Psoas muscle (tissue), 7 donors: ENCODE measurements at regions not wholly inside any gene's neighbourhood (a gene's known extent, or its start where the extent isn't known, plus 50 kb on each side); places are given as distances from the start of the nearest gene placed in this dataset.

Experiments
- ATAC-seq, 4 donors: fragments of 200-7000 bp; cut with Tn5 transposase; one replicate each; pipeline ENCODE4 v1.9.1; 2020; ENCODE audit warnings: moderate library complexity in 3 of 4, mild to moderate bottlenecking in 2 of 4
- DNase-seq, 2 donors: peaks; one replicate each; pipeline ENCODE4 v3.0.0-alpha.2; 2020
- H3K27ac ChIP-seq: fragments of 200-600 bp; one replicate; pipeline ENCODE4 v1.8.0; 2022
- H3K27me3 ChIP-seq, 3 donors: fragments of 200-600 bp in 1 of 3; one replicate each; pipeline versions ENCODE4 v1.6.1 to v1.8.0; 2013 to 2022; ENCODE audit warnings: low read length in 2 of 3, mild to moderate bottlenecking in 2 of 3, moderate library complexity in 1 of 3; ENCODE audit not compliant: insufficient read depth in 3 of 3
- H3K36me3 ChIP-seq, 2 donors: fragments of 200-600 bp in 1 of 2; one replicate each; pipeline versions ENCODE4 v1.6.1 to v1.8.0; 2013 to 2022; ENCODE audit warnings: low read depth in 1 of 2, mild to moderate bottlenecking in 1 of 2, moderate library complexity in 1 of 2; ENCODE audit not compliant: insufficient read depth in 1 of 2
- H3K4me1 ChIP-seq: fragments of 200-600 bp; one replicate; pipeline ENCODE4 v1.8.0; 2022
- H3K4me3 ChIP-seq: fragments of 200-600 bp; one replicate; pipeline ENCODE4 v1.8.0; 2022; ENCODE audit warnings: mild to moderate bottlenecking
- H3K9me3 ChIP-seq: fragments of 200-600 bp; one replicate; pipeline ENCODE4 v1.8.0; 2022
- whole genome bisulfite sequencing, 3 donors: extraction: QIAGEN DNeasy Blood & Tissue Kit; methylation state at CpG; one replicate each; pipeline versions ENCODE4 v1.1.6 to v1.1.7; 2013; 5-methylcytosine and 5-hydroxymethylcytosine counted together
- intact Hi-C, 2 donors: fragments of 100-400 bp; cut with DNase I; formaldehyde crosslinking; loops; one replicate each; pipeline versions ENCODE4 v1.11.0 to v1.14.2; 2022
- TF ChIP-seq, protein P1 (sequence below): fragments of 200-600 bp; IDR thresholded peaks from one replicate; pipeline ENCODE4 v1.8.0; 2022; ENCODE audit warnings: antibody characterized with exemption
- donor health status: healthy with polysubstance abuse.
- donor health status: DM: no; HTN: no; CAD: no; lungs with moderate emphysema.
- donor health status: Bipolar disorder and iron deficiency.
- donor health status: healthy.
- donor health status: DM: yes; HTN: yes; CAD: no.
- donor health status: DM: no; HTN: no; CAD: no.
- donor health status: DM: yes; HTN: yes; CAD: no.

DNA sequence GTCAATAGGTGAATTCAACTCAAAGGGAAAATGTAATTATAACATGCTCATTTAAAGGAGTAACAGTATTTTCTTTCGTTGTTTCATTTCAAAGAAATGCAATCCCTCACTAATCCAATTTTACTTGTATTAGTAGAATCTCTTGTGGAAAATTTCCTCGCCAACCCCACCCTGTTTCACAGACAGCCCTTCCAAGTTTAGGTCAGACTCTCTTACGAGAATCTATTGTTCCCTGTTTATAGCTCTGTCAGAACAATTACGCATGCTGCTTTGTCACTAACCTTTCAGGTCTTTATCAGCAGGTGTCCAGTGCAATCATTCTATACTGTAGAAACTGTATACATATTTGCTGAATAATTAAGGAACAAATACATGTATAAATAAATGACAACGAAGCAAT is 657.8 kb upstream of the LINC00305 start:
- Histone ChIP-seq H3K4me3 (no peak overlapping the region), H3K27me3 (no peaks in the 10 kb centered on the region), H3K27ac (no peak overlapping the region), H3K9me3 (no peaks in the 10 kb centered on the region), H3K4me1 (no peaks in the 10 kb centered on the region), H3K36me3 (no peaks in the 10 kb centered on the region)
- ATAC-seq = no peak
- DNase-seq = no peak
- intact Hi-C loops = no loop called here
- TF ChIP-seq, protein P1, sequence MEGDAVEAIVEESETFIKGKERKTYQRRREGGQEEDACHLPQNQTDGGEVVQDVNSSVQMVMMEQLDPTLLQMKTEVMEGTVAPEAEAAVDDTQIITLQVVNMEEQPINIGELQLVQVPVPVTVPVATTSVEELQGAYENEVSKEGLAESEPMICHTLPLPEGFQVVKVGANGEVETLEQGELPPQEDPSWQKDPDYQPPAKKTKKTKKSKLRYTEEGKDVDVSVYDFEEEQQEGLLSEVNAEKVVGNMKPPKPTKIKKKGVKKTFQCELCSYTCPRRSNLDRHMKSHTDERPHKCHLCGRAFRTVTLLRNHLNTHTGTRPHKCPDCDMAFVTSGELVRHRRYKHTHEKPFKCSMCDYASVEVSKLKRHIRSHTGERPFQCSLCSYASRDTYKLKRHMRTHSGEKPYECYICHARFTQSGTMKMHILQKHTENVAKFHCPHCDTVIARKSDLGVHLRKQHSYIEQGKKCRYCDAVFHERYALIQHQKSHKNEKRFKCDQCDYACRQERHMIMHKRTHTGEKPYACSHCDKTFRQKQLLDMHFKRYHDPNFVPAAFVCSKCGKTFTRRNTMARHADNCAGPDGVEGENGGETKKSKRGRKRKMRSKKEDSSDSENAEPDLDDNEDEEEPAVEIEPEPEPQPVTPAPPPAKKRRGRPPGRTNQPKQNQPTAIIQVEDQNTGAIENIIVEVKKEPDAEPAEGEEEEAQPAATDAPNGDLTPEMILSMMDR = no peak
- WGBS, 3 donors = 51 to 53% (median 52%) methylated on average over 5 of the region's 5 CpGs

GRCh38 chr18:64806232-64806631 is 657.3 kb upstream of the LINC00305 start:
- TF ChIP-seq, protein P1 = no peak
- no peaks in the 10 kb centered on the region for H3K36me3 ChIP-seq
- no peaks in the 10 kb centered on the region for H3K27me3 ChIP-seq
- DNase-seq = no peak
- no peaks in the 10 kb centered on the region for H3K4me1 ChIP-seq
- H3K27ac ChIP-seq = no peak overlapping the region
- H3K9me3 ChIP-seq = no peaks in the 10 kb centered on the region
- intact Hi-C loops = no loop called here
- 82 to 83% (median 83%) methylated on average over 2 of the region's 2 CpGs for WGBS, 3 donors
- no peak for ATAC-seq
- no peak overlapping the region for H3K4me3 ChIP-seq

- no peaks in the 10 kb centered on the region for H3K27me3 ChIP-seq
- H3K27ac ChIP-seq = no peak overlapping the region
- H3K36me3 ChIP-seq = no peaks in the 10 kb centered on the region
- no peaks in the 10 kb centered on the region for H3K9me3 ChIP-seq
- TF ChIP-seq, protein P1 = no peak
- no peak for DNase-seq
- 80 to 87% (median 87%) methylated on average over 1 of the region's 1 CpG for WGBS, 3 donors
- H3K4me1 ChIP-seq = no peaks in the 10 kb centered on the region
- ATAC-seq = no peak
- H3K4me3 ChIP-seq = no peak overlapping the region
- intact Hi-C loops = no loop called here
Observed at GRCh38 chr18:64803471-64803870, 654.6 kb upstream of the LINC00305 start.

GRCh38 chr18:64800151-64800550 is 651.3 kb upstream of the LINC00305 start:
- ATAC-seq (no peak), DNase-seq (no peak)
- no peak overlapping the region for H3K4me3 ChIP-seq
- no peaks in the 10 kb centered on the region for H3K9me3 ChIP-seq
- H3K4me1 ChIP-seq = no peaks in the 10 kb centered on the region
- TF ChIP-seq, protein P1 = no peak
- H3K27ac ChIP-seq = no peak overlapping the region
- no peaks in the 10 kb centered on the region for H3K36me3 ChIP-seq
- intact Hi-C loops = no loop called here
- H3K27me3 ChIP-seq = no peaks in the 10 kb centered on the region

DNA sequence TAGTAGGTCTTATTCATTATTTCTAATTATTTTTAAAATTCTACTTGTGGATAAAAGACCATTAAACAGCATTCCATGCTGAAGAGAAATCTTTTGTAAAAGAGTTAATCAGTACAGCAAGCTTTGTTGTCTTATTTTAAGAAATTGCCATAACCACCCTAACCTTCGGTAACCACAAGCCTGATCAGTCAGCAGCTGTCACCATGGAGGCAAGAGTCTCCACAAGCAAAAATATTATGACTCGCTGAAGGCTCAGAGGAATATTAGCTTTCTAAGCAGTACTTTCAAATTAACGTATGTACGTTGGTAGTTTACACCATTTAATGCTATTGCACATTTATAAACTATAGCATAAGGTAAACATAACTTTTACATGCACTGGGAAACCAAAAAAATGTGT is 650.5 kb upstream of the LINC00305 start:
- intact Hi-C loops = no loop called here
- no peaks in the 10 kb centered on the region for H3K36me3 ChIP-seq
- WGBS, 3 donors = 76 to 90% (median 78%) methylated on average over 4 of the region's 4 CpGs

More for the DNA sequence above, 650.5 kb upstream of the LINC00305 start:
- no peaks in the 10 kb centered on the region for H3K4me1 ChIP-seq
- H3K27ac ChIP-seq = no peak overlapping the region
- ATAC-seq = no peak
- H3K9me3 ChIP-seq = no peaks in the 10 kb centered on the region
- TF ChIP-seq, protein P1 = no peak
- no peak for DNase-seq
- H3K27me3 ChIP-seq = no peaks in the 10 kb centered on the region
- H3K4me3 ChIP-seq = no peak overlapping the region
